ENCODE measurements at regions not wholly inside any gene's neighbourhood (a gene's known extent, or its start where the extent isn't known, plus 50 kb on each side); places are given as distances from the start of the nearest gene placed in this dataset.
A peak's percentile ranks its signal among the peaks of the same experiment; 100 is the strongest.
"Not testable (repeated sequence)": the region's sequence is repeated elsewhere in the genome, so short reads cannot be mapped to it uniquely, and the experiment has no call there.

GRCh38 chr1:184820956-184821355 lies 66.3 kb upstream of the EDEM3 start:
- peaks cover 0 to 60% (median 56%) of the 10 kb centered on the region in 4 donors for H3K4me1 ChIP-seq
- no peaks in the 10 kb centered on the region for H3K9me3 ChIP-seq
- WGBS, 2 donors: 75 to 90% methylated on average over 5 of the region's 5 CpGs
- H3K36me3 ChIP-seq: peaks cover 13 to 66% (median 21%) of the 10 kb centered on the region in 4 donors
- DNase-seq: no peak
- no peaks in the 10 kb centered on the region for H3K27me3 ChIP-seq
- TF ChIP-seq CTCF (IDR thresholded peaks at IDR 0.05): no peak
- TF ChIP-seq POLR2AphosphoS5 (IDR thresholded peaks at IDR 0.05): peak; percentile 36 to 86 (median 76)
- peak in 1 of 4 donors; percentile 49 for TF ChIP-seq EP300 (IDR thresholded peaks at IDR 0.05)
- no peak for TF ChIP-seq POLR2A (IDR thresholded peaks at IDR 0.05)
- no peak overlapping the region for H3K4me3 ChIP-seq
- peak overlapping the region; percentile 25 to 86 (median 72) for H3K27ac ChIP-seq
- intact Hi-C loops (cut with DNase I): loop anchor here (10.0 kb wide), 1 partner anchor 64 kb away; no protein-coding TSS in a partner anchor

DNA sequence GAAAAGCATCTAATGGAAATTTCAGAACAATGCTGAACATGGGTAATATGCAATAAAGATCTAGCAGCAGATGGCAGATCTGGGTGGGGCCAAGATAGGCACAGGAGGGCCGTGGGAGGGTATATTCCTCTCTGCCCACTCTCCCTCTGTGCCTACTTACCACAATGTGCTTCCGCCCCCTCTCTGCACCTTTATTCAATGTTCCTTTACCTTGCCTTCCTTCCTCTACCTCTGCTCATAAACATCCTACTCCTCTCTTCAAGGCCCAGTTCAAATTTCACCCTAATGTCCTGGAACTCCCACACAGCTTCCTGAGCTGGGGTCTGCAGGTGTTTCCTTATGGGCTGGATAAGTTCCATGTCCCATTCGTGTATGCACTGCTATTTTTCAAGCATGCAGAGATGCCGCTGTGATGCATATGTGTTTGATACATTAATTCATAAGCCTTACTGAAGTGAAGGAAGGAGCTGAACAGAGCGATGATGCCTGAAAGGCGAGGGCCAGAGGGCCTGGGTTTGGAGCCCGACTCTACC lies 65.6 kb upstream of the EDEM3 start:
- WGBS, 2 donors: 72 to 88% methylated on average over 7 of the region's 7 CpGs
- H3K4me1 ChIP-seq: peaks cover 0 to 53% (median 49%) of the 10 kb centered on the region in 4 donors
- no peak overlapping the region for H3K4me3 ChIP-seq
- no peak for TF ChIP-seq CTCF (IDR thresholded peaks at IDR 0.05)
- no peak for TF ChIP-seq POLR2A (IDR thresholded peaks at IDR 0.05)
- no peak for TF ChIP-seq POLR2AphosphoS5 (IDR thresholded peaks at IDR 0.05)
- no peak for TF ChIP-seq EP300 (IDR thresholded peaks at IDR 0.05)
- H3K27me3 ChIP-seq: no peaks in the 10 kb centered on the region
- no peaks in the 10 kb centered on the region for H3K9me3 ChIP-seq
- no peak for DNase-seq
- intact Hi-C loops (cut with DNase I): loop anchor here (10.0 kb wide), 1 partner anchor 65 kb away; no protein-coding TSS in a partner anchor
- peak overlapping the region in 3 of 4 donors; percentile 66 to 86 (median 79) for H3K27ac ChIP-seq
- peaks cover 13 to 72% (median 21%) of the 10 kb centered on the region in 4 donors for H3K36me3 ChIP-seq

DNA sequence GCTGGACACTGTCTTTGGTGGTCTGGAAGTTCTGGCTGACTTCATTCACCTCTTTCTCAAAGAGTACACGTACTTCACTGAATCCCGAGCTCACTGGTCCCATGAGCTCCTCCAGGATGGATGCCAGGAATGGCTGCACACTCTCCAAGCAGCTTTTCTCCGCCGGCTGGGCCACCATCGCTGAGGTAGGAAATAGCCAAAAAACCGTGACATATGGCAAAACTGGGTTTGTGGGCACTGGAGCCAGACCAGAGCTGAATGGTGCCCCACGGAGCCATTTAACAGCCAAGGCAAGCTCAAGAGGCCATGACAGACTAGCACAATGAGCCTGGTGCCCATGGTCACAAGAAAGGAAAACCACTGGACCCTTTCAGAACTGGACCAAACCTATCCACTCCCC lies 64.0 kb upstream of the EDEM3 start:
- H3K27ac ChIP-seq: peak overlapping the region in 1 of 4 donors; percentile 86
- intact Hi-C loops (cut with DNase I): no loop called here
- no peaks in the 10 kb centered on the region for H3K9me3 ChIP-seq
- peaks cover 13 to 75% (median 21%) of the 10 kb centered on the region in 4 donors for H3K36me3 ChIP-seq
- WGBS, 2 donors: 96 to 97% methylated on average over 7 of the region's 7 CpGs
- TF ChIP-seq CTCF (IDR thresholded peaks at IDR 0.05) (no peak), POLR2AphosphoS5 (IDR thresholded peaks at IDR 0.05) (no peak)
- DNase-seq: no peak
- no peak overlapping the region for H3K4me3 ChIP-seq
- H3K27me3 ChIP-seq: no peaks in the 10 kb centered on the region
- H3K4me1 ChIP-seq: peaks cover 0 to 49% (median 38%) of the 10 kb centered on the region in 4 donors

- 48 to 99% methylated on average over 1 to 2 of the region's 2 CpGs for WGBS, 2 donors
- Histone ChIP-seq H3K4me1 (peaks cover 0 to 49% (median 38%) of the 10 kb centered on the region in 4 donors), H3K36me3 (peaks cover 3 to 66% (median 14%) of the 10 kb centered on the region in 4 donors)
- TF ChIP-seq POLR2AphosphoS5 (IDR thresholded peaks at IDR 0.05): peak in 1 of 4 donors; percentile 27
- intact Hi-C loops (cut with DNase I); H3K4me3 ChIP-seq; H3K9me3 ChIP-seq; H3K27me3 ChIP-seq; DNase-seq; H3K27ac ChIP-seq: not testable (repeated sequence)
Observed at GRCh38 chr1:184817003-184817402, 62.3 kb upstream of the EDEM3 start.

GRCh38 chr1:184813528-184814089 lies 59.0 kb upstream of the EDEM3 start:
- Histone ChIP-seq H3K27me3 (no peaks in the 10 kb centered on the region), H3K36me3 (peaks cover 0 to 40% (median 5%) of the 10 kb centered on the region in 4 donors), H3K4me3 (no peak overlapping the region), H3K9me3 (no peaks in the 10 kb centered on the region), H3K27ac (peak overlapping the region in 3 of 4 donors; percentile 70 to 81 (median 78)), H3K4me1 (peaks cover 0 to 48% (median 36%) of the 10 kb centered on the region in 4 donors)
- TF ChIP-seq POLR2A (IDR thresholded peaks at IDR 0.05) (no peak), CTCF (IDR thresholded peaks at IDR 0.05) (no peak), EP300 (IDR thresholded peaks at IDR 0.05) (no peak), POLR2AphosphoS5 (IDR thresholded peaks at IDR 0.05) (no peak)
- DNase-seq: no peak
- WGBS, 2 donors: 86 to 93% methylated on average over 2 of the region's 2 CpGs
- intact Hi-C loops (cut with DNase I): no loop called here

All from sigmoid colon (tissue), 6 donors.